GM21529 (cell line): ENCODE measurements at regions not wholly inside any gene's neighbourhood (a gene's known extent, or its start where the extent isn't known, plus 50 kb on each side); places are given as distances from the start of the nearest gene placed in this dataset.
"Not testable (repeated sequence)": the region's sequence is repeated elsewhere in the genome, so short reads cannot be mapped to it uniquely, and the experiment has no call there.

Experiments used
- ATAC-seq: cut with Tn5 transposase; IDR thresholded peaks from one replicate; pipeline ENCODE4 v1.9.1; 2021; ENCODE audit not compliant: unreplicated experiment

DNA sequence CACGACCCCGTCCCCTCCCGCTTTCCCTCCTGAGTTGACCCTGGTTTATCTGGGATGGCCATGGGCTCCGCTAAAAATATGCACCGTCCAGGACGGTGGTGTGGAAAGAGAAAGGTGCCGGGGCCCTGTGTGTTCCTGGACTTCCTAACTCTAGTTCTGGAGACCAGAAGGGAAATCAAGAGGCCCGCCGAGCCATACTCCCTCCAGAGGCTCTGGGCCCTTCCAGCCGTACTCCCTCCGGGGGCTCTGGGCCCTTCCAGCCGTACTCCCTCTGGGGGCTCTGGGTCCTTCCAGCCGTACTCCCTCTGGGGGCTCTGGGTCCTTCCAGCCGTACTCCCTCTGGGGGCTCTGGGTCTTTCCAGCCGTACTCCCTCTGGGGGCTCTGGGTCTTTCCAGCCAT, 168.5 kb downstream of the LAT start:
- ATAC-seq, result not testable (repeated sequence)

DNA sequence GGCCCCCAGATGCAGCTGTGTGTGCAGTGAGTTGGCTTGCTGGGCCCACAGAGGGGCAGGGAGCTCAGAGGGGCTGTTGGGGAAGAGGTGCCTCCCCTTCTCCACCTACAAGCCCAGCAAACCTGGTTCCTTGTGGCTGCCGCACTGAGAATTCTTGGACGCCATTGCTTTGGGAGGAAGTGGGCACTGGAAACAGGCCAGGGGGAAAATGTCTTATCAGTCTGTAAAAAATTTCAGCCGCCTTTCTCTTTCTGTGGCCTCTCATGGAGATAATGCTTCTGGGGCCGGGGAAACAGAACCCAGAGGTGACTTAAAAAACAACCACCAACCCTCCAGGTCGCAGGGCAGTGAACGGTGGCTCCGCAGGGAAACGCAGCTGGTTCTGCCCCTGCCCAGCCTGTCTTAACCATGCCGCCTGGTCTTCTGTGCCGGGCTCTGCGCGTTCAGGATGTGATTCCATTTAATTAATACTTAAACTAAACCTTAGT, 167.7 kb downstream of the LAT start:
- not testable (repeated sequence) for ATAC-seq

DNA sequence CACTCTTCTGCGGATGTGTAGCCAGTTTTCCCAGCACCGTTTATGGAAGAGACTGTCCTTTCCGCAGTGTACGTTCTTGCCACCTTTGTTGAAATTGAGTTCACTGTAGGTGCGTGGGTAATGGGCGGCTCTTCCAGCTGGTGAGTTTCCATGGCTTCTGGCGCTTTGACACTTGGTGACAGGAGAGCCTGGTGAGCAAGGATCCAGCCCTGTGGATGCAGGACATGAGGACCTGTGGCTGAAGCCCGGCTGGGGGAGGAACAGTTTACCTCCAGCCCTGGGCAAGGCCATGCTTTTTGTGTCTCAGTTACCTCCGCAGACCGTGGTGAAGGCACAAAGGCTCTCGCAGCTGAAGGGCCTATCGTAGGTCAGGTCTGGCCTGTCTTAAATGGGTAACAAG, 166.5 kb downstream of the LAT start:
- no peak for ATAC-seq

DNA sequence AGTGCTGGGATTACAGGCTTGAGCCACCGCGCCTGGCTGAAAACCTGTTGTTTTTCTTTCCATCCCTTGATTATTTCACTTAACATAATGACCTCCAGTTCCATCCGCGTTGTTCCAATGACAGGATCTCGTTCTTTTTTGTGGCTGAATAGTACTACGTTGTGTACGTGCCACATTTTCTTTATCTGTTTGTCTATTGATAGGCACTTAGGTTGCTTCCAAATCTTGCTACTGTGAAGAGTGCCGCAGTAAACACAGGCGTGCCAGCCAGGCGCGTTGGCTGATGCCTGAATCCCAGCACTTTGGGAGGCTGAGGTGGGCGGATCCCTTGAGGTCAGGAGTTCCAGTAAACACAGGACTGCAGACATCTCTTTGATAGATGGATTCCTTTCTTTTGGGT, 165.1 kb downstream of the LAT start:
- not testable (repeated sequence) for ATAC-seq

DNA sequence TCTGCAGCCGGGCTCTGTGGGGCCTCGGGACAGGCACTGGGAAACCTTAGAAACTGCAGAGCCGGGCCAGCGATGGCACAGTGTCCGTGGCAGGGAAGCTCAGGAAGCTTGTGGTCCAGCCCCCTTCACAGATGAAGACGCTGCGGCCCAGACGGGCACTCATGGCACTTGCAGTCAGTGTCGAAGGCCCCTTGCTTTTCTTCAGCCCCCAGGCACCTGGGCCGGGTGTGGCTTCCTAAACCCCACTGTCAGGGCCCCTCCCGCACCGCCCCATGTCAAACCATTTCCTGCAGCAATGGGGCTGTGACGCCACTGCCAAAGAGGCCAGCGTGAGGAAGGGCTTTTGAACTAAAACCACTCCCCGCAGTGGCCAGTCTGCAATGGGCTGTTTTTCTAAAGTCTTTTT, 164.0 kb downstream of the LAT start:
- no peak for ATAC-seq

DNA sequence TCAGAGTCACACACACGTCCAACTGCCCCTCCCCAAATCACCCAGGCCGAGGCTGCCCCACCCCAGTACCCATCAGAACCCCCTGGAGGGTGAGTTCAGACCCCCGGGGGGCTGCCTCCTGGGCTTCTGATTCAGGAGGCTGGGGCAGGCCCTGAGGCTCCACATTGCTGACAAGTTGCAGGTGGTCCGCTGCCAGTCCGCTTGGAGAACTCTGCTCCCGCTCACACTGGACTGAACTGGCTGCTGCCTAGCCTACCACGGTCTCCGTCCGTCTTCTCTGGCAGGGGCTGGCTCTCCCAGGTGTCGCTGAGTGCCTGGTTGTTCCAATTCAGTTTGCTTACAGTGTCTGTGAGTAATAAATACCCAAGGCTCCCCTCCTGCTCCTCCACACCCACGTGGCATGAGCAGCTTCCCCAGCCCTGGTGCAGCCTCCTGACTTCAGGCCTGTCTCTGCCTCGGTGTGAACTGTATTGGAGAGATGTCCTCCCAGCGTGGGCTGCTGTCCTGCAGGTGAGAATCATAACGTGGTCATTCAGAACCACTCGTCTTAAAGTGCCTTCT, 163.4 kb downstream of the LAT start:
- no peak for ATAC-seq

DNA sequence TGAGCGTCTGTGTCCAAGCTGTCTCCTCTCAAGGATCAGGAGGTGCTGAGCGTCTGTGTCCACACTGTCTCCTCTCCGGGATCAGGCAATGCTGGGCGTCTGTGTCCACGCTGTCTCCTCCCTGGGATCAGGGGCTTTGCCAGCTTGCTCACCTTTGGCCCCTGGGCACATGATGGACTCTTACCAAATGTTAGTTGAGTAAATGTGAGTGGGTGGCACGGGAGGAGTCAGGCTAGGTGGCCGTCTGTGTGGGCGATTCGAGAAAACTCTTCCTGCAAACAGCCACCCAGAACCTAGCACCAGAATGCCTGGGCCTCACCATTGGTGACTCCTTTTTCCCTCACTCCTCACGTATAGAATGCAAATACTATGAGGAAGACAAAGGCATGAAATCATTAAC, 162.9 kb downstream of the LAT start:
- ATAC-seq, result not testable (repeated sequence)

DNA sequence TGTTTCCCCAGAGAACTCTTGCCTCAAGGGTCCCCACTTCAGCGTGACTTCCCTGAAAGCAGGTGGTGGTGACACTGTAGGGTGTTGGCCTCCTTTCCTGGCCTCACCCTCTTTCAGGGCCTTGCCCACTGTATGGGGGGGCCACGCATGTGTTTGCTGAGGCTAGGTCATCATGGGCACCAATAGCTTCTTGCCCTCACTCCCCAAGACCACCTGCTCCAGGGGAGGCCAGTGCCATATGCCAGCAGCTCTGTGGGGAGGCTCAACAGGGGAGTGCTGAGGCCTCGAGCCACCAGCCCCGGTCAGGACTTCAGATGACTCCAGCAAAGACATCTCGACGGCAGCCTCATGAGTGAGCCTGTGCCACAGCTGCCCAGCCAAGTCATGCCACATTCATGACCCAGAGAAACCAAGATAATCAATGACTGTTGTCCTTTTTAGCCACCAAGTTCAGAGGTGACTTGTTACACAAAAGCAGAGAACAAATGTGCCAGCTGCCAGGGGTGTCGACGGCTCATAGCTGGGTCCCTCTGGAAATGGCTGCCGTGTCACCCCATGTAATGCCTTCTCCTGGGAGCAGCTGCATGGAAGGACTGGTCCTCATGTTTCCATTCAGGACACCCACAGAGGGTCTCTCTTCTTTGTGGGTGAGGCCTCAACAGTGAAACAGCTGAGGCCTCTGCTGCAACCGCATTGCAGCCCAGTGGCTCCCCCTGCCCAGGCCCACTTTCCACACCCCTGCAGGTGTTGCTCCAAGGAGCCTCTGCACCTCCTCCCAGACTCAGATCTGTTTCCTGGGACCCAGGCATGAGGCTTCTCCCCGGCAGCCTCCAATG, 162.2 kb downstream of the LAT start:
- ATAC-seq, result not testable (repeated sequence)

DNA sequence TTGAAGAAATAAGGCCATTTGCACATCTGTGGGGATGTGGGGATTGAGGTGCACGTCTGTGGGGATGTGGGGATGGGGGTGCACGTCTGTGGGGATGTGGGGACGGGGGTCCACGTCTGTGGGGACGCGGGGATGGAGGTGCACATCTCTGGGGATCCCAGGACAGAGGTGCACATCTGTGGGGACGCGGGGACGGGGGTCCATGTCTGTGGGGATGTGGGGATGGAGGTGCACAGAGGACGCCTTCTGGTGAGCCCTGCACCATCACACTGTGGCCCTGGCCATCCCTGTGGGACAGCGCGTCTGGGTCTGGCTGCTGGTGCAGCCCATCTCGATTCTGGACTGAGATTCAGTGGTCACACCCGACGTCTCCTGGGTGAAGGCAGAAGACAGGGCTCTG, 161.4 kb downstream of the LAT start:
- no peak for ATAC-seq

DNA sequence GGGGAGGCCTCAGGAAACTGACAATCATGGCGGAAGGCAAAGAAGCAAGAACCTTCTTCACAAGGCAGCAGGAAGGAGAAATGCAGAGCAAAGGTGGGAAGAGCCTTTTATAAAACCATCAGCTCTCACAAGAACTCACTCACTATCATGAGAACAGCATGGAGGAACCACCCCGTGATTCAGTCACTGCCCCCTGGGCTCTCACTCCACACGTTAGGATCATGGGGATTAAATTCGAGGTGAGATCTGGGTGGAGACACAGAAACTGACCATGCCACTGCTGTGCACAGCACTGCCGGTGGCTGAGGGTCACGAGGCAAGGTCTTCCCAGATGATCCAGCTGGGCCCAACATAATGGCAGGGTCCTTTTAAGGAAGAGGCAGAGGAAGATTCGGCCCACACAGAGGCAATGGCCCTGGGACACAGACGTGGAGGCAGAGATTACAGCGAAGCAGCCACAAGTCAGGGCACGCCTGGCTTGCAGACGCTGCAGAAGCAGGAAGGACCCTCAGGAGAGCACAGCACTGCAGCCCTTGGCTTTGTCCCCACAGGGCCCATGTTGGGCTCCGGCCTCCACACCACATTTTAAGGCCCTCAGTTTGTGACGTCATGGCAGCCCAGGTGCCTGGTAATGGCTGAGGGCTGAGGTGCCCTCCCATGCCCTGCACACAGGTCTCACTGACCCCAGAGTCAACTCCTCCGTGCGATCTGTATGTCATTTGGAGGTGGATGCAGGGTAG, 160.8 kb downstream of the LAT start:
- ATAC-seq, result not testable (repeated sequence)

DNA sequence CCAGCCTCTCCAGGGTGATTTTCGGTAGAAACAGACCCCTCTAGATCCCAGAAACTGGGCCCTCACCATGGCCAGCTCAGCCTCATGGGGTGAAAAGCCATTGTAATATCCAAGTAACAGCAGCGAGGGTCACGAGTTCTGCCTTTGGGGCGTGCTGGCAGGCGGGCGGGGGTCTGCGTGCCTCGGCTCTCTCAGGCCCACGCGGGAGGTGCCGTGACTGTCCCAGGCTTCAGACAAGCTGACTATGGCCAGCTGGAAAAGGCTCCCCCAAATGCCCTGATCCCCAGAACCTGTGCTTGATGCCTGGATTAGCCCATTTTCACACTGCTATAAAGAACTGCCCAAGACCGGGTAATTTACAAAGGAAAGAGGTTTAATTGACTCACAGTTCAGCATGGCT, 160.2 kb downstream of the LAT start:
- not testable (repeated sequence) for ATAC-seq

DNA sequence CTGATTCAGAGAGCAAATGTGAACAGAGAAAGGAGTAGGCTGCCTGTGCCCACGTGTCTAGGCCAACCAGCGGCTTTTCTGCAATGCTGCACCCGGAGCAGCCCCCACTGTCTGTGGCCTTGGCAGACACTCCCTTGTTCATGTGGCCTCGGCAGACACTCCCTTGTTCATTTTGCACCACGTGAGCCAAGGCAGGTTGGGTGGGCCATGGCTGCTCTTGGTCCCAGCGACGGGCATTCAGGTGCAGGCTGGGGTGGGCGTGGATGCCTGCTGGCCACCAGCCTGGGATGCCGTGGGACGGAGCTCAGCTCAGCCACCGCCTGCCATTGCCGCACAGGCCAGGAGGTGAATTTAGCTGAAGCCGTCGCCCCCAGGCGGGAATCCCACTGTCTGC, 159.8 kb downstream of the LAT start:
- ATAC-seq, result not testable (repeated sequence)

DNA sequence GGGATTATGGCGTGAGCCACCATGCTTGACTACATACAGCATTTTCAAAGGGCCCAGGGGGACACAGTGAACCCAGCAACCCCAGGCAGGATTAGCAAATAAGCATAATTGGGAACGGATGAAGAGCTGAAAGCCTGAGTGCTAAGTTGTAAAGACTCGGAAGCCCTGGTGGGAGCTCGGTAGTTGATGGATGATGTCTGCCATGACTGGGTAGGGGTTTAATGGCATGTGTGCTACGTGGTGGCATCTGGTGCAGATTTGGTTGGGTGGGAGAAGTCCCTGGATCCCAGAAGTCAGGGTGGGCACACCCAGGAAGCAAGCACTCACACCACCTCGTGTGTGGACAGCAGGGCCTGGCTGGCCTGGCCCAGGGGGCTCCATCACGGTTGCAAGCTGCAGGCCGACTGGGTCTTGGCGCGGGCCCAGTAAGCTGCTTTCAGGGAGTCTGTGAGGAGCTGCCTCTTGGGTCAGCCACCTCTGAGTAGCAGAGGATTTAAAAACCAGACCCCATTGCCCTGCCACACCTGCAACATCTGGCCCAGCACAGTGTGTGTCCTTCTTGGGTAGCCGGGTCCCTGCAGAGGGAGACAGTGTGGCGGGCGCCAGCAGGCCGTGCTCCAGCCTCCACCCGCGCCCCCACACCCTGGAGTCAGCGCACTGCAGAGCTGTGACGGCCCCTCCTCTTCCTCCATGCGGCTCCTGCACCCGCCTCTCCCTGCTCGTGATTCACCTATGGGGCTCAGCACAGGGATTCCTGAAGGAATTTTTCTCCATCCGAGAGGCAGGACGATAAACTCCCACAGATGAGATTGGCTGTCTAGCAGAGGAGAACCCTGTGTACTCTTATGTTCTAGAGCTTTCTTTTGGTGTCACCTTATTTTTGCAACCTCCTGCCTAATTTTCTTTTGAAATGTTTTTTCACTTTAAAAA, 159.2 kb downstream of the LAT start:
- not testable (repeated sequence) for ATAC-seq

DNA sequence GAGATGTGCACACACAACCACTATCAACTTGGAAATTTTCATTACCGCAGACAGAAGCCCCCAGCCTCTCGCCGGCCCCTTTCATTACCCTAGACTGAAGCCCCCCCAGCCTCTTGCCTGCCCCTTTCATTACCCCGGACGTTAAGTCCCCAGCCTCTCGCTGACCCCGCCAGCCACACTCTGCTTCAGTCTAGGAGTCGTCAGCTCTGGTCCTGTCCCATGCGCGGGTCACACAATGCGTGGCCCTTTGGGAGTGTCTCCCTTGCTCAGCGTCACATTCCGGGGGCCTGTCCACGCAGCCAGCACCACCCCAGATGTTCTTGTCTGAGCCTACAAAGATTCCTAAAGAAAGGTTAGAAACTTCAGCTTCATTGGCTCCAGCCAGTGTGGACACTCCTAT, 157.7 kb downstream of the LAT start:
- not testable (repeated sequence) for ATAC-seq

DNA sequence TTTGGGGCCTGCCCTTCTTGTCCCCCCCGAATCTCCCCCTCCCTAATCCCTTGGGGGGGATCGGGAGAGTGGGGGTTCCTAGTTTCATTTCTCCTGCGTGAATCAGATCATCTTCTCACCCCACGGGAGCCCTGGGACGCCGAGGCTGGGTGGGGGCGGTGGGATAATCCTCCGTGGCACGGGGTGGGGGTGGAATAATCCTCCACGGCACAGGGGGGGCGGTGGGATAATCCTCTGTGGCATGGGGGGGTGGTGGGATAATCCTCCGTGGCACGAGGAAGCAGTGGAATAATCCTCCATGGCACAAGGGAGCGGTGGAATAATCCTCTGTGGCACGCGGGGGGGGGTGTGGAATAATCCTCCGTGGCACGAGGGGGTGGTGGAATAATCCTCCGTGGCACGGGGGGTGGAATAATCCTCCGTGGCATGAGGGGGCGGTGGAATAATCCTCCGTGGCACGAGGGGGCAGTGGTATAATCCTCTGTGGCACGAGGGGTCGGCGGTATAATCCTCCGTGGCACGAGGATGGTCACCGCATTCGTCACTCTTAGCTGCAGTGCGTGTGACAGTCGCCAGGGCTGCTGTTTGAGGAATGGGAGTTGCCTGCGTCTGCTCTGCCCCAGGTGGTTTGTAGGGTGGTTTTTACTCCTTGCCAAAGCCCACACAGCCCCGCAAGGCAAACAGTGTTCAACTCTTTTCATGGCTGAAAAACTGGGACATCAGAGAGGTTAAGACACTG, 156.9 kb downstream of the LAT start:
- ATAC-seq, result no peak

DNA sequence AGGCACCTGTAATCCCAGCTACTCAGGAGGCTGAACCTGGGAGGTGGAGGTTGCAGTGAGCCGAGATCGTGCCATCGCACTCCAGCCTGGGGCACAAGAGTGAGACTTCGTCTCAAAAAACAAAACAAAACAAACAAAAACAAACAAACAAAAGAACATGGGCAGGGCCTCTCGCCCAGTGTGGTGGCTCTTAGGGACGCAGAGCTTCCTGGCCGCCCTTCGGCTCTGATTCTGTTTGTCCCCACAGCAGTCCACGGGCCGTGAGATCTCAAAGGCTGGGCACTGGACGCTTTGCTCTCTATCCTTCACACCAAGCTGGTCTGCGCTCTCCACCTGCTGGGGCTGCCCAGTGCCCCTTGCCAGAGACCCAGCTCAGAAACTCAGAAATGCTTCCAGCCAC, 156.3 kb downstream of the LAT start:
- not testable (repeated sequence) for ATAC-seq

DNA sequence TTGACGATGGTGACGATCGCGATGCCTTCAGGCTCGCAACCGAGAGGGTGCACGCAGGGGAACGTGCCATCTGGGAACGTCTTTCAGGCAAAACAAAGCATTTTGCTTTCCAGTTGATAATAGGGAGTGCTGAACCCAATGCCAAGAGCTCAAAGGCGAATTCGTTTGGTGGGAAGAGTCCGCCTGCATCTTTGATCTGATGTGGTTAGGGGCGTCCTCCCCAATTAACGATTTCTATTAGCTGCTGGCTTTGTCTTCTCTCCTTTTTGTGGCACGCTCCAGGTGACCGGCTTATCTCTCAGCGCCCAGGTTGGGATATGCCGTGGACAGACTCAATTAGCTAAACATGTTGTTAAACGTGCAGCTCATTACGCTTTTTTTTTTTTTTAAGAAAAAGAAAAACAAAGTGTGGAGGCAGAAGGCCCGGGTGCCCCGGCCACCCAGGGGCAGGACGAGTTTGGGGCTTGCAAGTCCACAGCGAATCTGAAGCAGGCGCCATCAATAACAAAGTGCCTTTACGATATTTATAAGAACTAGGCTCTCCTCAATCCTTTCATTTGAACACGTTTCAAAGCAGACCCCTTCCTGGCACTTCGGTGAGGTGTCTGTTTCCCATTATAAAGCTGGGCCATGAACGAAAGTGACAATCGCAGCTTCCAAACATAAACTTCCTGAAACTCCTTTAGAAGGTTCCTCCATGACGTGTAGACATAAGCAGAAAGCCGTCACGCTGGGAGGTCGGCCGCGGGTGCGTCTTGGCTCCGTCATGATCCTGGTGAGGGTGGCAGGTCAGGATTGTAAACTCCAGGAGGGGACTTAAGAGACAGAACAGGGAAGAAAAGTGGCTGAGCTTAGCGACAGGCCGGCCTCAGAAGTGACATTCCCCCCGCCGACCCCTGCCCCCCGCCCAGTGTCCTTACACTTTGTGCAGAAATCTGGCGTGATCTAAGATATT, 155.3 kb downstream of the LAT start:
- ATAC-seq, result not testable (repeated sequence)

DNA sequence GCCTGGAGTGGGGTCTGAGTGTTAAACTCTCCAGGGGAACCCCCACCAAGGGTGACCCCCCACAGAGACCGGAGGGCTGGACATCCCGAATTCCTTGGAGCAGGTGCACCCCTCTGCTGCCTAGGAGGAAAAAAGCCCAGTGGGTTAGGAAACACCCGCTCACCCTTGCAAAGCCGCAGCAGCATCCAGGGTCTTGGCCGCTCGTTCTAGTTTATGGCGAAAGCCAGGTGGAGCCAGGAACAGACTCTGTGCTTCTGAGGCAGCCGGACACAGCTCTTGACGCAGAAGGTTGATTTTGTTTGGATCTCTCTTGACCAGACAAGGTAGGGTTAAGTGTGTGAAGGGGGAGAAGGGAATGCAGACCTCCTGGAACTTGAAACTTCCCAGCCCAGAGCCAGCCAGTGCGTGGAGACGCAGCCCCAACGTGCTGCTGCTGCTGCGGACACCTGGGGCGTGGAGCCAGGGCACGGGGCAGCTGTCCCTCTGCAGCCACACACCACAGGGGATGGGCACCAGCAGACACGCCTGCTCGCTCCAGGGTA, 154.5 kb downstream of the LAT start:
- no peak for ATAC-seq

DNA sequence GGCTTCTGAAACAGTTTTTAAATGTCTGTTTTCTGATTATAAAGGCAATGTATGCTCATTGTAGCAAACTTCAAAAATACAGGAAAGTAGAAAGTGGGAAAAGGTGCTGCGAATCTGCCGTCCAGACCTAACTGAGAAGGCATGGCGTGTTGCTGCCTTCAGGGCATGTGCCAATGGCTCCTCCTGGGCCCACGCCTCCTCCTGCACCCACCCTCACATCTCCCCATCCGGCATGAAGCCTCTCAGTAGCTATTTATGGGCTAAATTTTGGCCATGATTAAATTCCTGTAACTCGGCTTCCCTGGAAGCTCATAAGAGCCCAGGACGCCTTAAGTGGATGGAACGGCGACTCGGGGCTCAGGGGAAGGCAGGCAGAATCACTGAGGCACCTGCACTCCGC, 153.8 kb downstream of the LAT start:
- not testable (repeated sequence) for ATAC-seq
